Ovary (tissue), 7 donors: ENCODE measurements at regions not wholly inside any gene's neighbourhood (a gene's known extent, or its start where the extent isn't known, plus 50 kb on each side); places are given as distances from the start of the nearest gene placed in this dataset.

Experiments used
- DNase-seq, 5 donors: peaks; one replicate each; pipeline ENCODE4 v3.0.0-alpha.2; 2019 to 2020
- H3K27ac ChIP-seq, 2 donors: fragments of 200-600 bp; one replicate each; pipeline versions ENCODE4 v1.5.1 to v1.8.0; 2019 to 2022
- H3K27me3 ChIP-seq: fragments of 200-600 bp; one replicate; pipeline ENCODE4 v1.8.0; 2022
- H3K36me3 ChIP-seq: fragments of 200-600 bp; sonication (generic); one replicate; pipeline ENCODE4 v1.5.1; 2019
- H3K4me1 ChIP-seq: one replicate; pipeline ENCODE4 v1.8.1; 2013; ENCODE audit warnings: mild to moderate bottlenecking, moderate library complexity; ENCODE audit not compliant: insufficient read depth
- H3K4me3 ChIP-seq: fragments of 200-600 bp; sonication (generic); one replicate; pipeline ENCODE4 v1.5.1; 2017
- H3K9me3 ChIP-seq, 2 donors: fragments of 200-600 bp in 1 of 2; sonication (generic) in 1 of 2; one replicate each; pipeline versions ENCODE4 v1.5.1 to v1.8.1; 2013 to 2019; ENCODE audit warnings: mild to moderate bottlenecking in 1 of 2, moderate library complexity in 1 of 2
- CTCF ChIP-seq, 3 donors: fragments of 450-650 bp in 2 of 3; fragments of 200-600 bp in 1 of 3; IDR thresholded peaks; one replicate each; pipeline versions ENCODE4 v1.5.1 to v1.8.0; 2016 to 2022; ENCODE audit warnings: antibody characterized with exemption in 3 of 3, mild to moderate bottlenecking in 1 of 3
- EP300 ChIP-seq: sonication (generic); formaldehyde crosslinking; IDR thresholded peaks from one replicate; pipeline ENCODE4 v1.6.1; 2017; ENCODE audit warnings: antibody characterized with exemption
- POLR2A ChIP-seq: fragments of 450-650 bp; IDR thresholded peaks from one replicate; pipeline ENCODE4 v1.6.1; 2017; ENCODE audit warnings: antibody characterized with exemption, mild to moderate bottlenecking, moderate library complexity
- WGBS, 3 donors: extraction: QIAGEN DNeasy Blood & Tissue Kit in 1 of 3; methylation state at CpG; one replicate each; pipeline versions ENCODE4 v1.1.5 to v1.1.7; 2013 to 2017; 5-methylcytosine and 5-hydroxymethylcytosine counted together
- intact Hi-C, 4 donors: fragments of 100-400 bp; cut with DNase I; formaldehyde crosslinking; loops; one replicate each; pipeline versions ENCODE4 v1.11.0 to v1.15.1; 2022 to 2023
- donor health status: DM: no; HTN: no; CAD: no; lungs with moderate emphysema.
- donor health status: DM: no; HTN: no; CAD: no.
- donor health status: Bipolar disorder and iron deficiency.
- donor health status: DM: no; HTN: no; CAD: no.
- donor health status: DM: yes; HTN: yes; CAD: no.

DNA sequence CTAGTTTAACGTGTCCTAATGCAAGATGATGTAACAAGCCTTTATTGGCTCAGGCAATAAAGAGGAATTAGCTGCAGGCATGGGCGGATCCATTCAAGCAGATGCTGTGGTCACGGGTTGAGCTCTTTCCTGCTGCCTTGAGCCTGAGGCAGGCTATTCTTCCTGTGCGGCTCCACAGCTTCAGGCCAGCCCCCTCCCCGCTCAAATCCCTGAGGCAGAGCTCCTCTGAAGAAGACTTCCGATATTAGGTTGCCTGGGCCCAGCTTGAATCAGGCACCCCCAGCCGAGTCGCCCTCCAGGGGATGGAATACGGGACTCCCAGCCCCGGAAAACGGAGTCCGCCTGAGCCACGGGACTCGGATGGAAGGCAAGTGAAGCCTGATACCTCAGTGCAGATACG is 95.0 kb upstream of the RUFY1 start:
- TF ChIP-seq POLR2A (no peak), CTCF (IDR thresholded peaks at IDR 0.05) (no peak), EP300 (no peak)
- intact Hi-C loops: no loop called here
- H3K36me3 ChIP-seq: no peaks in the 10 kb centered on the region

DNA sequence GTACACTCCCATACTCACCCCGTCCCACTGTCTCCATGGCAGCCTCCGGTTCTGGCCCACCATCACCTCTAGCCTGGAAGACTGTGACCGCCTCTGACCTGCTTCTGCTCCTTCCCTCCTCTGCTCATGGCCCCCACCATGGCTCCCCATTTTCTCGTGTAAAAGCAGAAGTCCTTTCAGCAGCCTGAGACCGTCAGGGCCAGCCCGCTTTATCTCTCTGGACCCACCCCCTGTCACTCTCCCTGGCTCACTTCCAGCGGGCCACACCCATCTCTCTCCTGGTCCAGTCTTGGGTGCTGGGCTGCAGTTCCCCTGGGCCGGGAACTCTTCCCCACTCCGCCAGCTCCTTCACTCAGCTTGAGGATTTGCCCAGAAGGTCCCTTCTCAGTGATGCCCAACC is 96.0 kb upstream of the RUFY1 start:
- no peak overlapping the region for H3K27ac ChIP-seq
- no peak overlapping the region for H3K4me3 ChIP-seq
- no peak for DNase-seq
- TF ChIP-seq CTCF (IDR thresholded peaks at IDR 0.05) (no peak), EP300 (no peak)
- no peaks in the 10 kb centered on the region for H3K27me3 ChIP-seq
- WGBS, 3 donors: 87 to 90% (median 87%) methylated on average over 9 of the region's 9 CpGs
- no peaks in the 10 kb centered on the region for H3K9me3 ChIP-seq
- intact Hi-C loops: no loop called here
- H3K36me3 ChIP-seq: no peaks in the 10 kb centered on the region
- peaks cover 1% of the 10 kb centered on the region for H3K4me1 ChIP-seq

More for the DNA sequence above, 95.0 kb upstream of the RUFY1 start:
- Histone ChIP-seq H3K27ac (no peak overlapping the region), H3K4me3 (no peak overlapping the region), H3K4me1 (peaks cover 6% of the 10 kb centered on the region), H3K27me3 (no peaks in the 10 kb centered on the region), H3K9me3 (no peaks in the 10 kb centered on the region)
- 94 to 96% (median 96%) methylated on average over 15 of the region's 15 CpGs for WGBS, 3 donors
- DNase-seq: no peak

GRCh38 chr5:179453616-179454015 is 96.7 kb upstream of the RUFY1 start:
- intact Hi-C loops: no loop called here
- no peak overlapping the region for H3K4me3 ChIP-seq
- 77 to 85% (median 78%) methylated on average over 7 of the region's 7 CpGs for WGBS, 3 donors
- no peaks in the 10 kb centered on the region for H3K36me3 ChIP-seq
- no peaks in the 10 kb centered on the region for H3K9me3 ChIP-seq
- peaks cover 1% of the 10 kb centered on the region for H3K4me1 ChIP-seq
- DNase-seq: no peak
- H3K27me3 ChIP-seq: no peaks in the 10 kb centered on the region
- no peak for TF ChIP-seq EP300
- TF ChIP-seq CTCF (IDR thresholded peaks at IDR 0.05): no peak
- TF ChIP-seq POLR2A: no peak
- no peak overlapping the region for H3K27ac ChIP-seq

GRCh38 chr5:179452356-179453230 is 97.8 kb upstream of the RUFY1 start:
- H3K4me1 ChIP-seq: peaks cover 1% of the 10 kb centered on the region
- no peaks in the 10 kb centered on the region for H3K27me3 ChIP-seq
- no peaks in the 10 kb centered on the region for H3K9me3 ChIP-seq
- WGBS, 3 donors: 93 to 96% (median 96%) methylated on average over 20 of the region's 20 CpGs
- TF ChIP-seq CTCF (IDR thresholded peaks at IDR 0.05) (no peak), POLR2A (no peak), EP300 (no peak)
- H3K4me3 ChIP-seq: no peak overlapping the region
- DNase-seq: no peak
- no peaks in the 10 kb centered on the region for H3K36me3 ChIP-seq
- intact Hi-C loops: no loop called here
- no peak overlapping the region for H3K27ac ChIP-seq
